Right hindlimb (tissue), 1 donor: ENCODE measurements at regions not wholly inside any gene's neighbourhood (a gene's known extent, or its start where the extent isn't known, plus 50 kb on each side); places are given as distances from the start of the nearest gene placed in this dataset.
"Not testable (repeated sequence)": the region's sequence is repeated elsewhere in the genome, so short reads cannot be mapped to it uniquely, and the experiment has no call there.

ENCODE experiments used
- DNase-seq: peaks from one replicate; pipeline ENCODE4 v3.0.0-alpha.2; 2018

DNA sequence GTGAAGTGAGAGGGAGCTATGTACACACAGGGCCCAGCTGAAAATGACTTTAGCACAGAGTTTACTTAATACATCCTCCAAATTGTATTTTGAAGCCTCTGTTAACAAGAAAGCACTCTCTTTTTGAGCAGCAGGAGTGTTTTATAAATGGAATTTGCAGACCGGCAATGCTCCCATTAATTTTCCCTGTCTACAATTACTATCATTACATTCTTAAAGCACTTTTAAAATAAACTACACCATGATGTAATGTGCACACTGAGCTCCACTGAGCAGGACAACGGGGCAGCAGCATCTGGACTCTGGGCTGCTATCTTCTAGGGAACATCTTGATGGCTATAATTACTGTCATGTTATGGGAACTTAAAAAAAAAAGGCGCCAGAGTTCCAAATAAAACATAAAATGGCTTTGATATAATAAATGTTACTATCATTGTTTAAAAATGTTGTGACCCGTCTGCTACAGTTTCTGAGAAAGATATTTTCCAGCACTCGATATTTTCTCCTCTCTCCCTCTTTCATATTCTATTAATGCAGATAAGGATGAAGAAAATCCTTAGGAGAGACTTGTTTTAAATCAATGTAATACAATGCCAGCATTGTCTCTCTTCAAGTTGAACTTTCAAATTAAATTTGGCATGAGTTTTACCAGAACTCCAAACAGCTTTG lies 150.9 kb downstream of the HLX start:
- DNase-seq = no peak

DNA sequence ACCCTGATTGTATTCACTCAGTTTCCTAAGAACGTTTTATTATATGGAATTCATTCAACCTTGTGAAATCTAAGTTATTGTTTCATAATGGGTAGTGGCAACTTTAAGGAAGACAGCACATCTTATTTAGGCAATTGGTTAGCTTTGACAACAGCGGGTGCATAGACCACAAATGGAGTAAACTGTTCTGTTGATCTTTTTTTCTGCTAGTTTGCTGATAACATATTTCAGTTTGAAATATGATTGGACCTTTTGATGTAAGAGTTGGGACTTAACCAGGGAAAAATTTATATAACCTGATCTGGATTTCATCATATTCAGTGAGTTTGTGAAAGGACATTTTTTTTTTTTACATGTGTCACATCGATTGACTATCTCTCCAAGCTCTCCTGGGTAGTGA lies 151.7 kb downstream of the HLX start:
- DNase-seq = no peak

DNA sequence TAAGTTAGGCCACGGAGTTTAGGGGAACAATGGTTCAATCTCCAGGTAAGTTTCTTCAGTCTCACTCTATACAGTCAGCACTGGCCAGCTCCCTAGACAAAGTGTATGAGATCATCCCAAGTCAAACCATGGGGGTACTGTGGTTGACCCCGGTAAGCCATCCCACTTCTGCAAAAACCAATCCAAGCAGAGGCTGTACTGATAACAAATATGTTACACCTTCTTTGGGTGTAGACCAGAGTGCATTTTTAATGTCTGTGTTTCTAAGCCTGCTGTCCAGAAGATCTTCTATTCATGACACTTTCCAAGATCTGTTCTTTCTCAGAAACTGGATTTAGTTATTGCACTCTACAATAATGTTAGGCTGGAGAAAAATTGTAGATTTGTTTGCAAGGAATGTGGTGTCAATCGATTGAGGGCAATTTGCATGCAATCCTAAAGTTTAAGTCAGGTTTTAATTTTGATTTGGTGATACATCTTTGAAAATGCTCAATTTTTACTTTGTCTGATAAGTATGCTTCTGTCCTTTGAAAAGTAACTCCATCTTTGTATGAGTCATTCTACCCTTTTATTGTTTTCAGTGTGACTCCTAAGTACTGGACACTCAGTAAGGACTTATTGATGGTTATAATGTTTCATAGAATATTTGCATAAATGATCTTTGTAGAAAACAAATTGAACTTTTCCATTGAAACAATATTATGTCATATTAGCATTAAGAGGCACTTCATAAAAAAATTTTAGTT lies 152.4 kb downstream of the HLX start:
- DNase-seq = no peak

DNA sequence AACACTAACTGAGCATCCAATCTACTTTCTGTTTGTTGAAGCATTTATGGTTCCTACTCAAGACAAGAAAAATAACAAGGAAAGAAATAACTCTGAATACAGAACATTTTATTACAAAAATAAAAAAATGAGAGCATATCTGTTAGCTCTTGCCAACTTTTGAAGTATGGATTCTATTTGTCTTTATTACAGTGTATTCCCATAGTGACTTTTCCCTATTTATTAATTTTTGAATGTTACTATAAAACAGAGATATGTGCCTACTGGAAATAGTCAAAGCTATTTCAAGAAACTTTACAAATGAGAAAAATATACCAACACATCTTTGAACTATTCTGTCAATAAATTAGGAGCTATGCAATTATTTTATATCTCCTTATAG lies 153.0 kb downstream of the HLX start:
- DNase-seq = no peak

DNA sequence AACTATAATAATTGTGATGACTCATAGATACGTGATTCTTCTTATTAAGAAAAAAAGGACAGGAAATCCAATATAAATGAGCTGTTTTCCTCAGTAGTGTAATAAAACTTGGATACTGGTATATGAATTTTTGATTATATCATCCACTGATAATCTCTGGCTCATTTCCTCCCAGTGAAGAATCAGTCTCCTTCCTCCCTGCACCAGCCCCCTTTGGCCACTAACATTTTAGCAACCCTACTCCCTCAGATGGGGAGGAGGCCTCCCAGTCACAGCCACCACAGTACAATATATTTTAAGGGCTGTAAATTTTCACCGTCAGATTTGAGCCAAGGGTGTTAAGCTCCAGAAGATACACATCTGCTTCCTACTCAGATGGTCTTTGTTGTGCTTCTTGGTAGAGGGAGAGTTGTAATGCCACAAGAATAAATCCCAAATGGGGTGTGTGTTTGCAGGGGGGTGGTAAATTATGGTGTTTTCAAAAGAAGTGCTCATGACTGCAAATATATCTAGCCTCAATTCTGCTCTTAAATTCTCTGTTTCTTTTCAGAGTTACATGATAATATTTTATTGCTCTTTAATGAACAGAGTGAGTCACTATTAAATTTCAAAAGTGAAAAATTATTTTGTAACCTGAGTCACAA lies 153.5 kb downstream of the HLX start:
- DNase-seq = peak; percentile 58

DNA sequence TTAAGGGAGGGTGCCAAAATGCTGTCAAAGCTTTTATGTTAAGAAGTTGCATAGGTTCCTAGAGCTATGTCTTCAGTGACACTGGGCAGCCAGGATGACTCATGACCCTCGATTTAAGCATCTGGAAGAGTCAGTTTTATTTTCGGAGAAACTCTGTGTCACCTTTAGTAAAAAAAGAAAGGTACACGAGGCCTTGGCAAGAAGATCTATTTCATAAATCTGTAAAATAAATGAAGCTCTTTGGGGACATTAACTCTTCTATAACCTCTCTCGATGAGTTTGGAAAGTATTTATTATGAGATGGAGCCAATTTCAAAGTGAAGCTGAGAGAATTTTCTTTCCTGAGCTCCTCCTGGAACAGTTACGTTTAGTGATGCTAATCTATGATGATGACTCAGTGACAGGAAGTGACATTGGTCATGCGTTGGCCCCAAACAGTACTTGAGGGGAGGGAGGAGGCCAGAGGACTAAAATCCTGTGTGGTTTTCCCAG lies 156.5 kb downstream of the HLX start:
- DNase-seq = peak; percentile 43

DNA sequence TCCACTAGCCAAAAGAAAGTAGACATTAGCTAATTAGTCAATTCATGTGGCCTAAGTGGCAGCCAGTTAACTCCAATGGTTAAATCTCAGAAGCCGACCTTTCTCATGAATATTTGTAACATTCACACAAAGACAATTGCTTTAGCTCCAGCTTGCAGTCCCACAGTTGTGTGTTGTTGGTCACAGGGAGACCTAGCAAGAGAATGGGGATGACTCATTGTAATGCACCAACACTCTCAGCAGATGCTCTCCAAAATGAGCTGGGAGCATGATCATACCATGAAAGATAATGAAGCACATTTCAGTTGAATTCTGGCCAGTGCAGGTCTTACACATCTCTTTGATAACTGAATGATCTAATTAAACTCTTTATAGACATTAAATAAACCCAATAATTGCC lies 160.4 kb downstream of the HLX start:
- DNase-seq = no peak

DNA sequence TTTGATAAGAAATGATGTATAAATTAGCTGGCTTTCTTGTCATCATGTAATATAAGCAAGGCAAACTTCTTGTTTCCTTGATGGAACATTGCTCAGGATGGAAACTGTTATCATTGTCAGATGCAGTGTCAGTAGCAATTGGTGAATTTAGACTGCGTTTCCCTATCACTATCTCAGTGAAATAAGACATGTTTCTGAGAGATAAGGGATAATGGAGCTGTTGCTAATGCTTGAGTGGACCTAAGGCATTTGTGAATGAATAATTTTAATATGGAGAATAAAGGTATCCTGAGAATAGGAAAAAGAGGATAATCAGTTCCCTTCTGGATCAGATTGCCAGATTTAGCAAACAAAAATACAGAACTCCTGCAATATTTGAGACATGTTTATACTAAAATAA lies 160.9 kb downstream of the HLX start:
- no peak for DNase-seq

DNA sequence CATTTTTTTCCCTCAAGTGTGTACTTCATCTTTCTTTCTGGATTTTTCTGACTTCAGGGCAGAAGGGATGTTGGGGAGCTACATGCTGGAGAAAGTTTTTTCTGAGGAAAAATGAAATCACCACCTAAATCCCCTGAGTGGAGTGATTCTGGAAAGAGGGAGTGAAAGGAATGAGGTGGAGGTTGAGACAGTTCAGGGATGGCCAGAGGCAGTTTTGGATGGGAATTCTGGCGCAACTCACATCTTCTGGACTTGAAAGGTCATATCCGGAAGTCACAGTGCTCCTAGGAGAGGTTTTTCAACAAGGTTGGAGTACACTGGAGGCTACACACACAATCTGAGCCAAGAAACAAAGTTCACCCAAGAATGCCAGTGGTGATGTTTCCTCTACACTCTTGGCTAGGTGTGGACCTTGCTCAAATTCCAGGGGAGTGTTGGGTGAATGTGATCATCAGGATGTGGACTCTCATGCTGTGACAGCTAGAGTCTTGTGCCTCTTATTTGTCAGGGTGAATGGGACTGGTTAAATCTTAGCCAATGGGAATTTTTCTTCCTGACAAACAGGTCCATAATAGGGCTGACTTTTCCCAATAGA lies 161.5 kb downstream of the HLX start:
- peak; percentile 61 for DNase-seq

DNA sequence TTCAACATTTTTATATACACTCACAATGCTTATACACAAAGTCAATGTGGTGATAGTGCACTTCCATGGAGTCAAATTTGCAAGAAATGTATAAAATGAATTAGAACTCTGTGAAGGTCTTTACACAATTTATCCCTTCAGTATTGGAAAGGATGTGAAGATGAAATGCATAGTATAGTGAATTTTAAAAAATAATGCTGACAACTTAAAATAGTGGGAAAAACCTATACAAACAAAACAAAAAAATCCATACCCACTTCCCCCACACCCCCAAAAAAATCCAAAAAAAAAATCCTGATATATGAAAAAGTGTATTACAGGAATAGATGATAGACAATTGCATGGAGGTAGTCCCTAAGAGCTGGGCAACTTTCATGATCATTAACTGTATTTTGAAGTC lies 165.3 kb downstream of the HLX start:
- DNase-seq = no peak

DNA sequence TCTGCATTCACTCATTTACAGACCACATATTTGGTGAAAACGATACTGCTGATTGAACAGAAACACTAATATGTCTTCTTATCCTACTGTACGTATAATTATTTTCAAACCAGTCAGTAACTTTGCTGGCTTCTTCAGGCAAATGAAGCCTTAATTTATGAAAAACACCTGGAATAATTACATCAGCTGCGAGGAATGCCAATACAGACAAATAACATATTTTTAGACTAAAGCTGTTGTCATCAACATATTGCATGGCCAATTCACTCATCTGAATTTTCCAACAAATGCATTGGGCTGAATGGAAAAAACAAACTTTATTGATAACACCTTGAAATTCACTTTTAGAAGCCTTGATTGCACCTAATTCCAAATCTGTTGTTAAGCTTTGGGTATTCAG lies 165.9 kb downstream of the HLX start:
- DNase-seq = no peak

DNA sequence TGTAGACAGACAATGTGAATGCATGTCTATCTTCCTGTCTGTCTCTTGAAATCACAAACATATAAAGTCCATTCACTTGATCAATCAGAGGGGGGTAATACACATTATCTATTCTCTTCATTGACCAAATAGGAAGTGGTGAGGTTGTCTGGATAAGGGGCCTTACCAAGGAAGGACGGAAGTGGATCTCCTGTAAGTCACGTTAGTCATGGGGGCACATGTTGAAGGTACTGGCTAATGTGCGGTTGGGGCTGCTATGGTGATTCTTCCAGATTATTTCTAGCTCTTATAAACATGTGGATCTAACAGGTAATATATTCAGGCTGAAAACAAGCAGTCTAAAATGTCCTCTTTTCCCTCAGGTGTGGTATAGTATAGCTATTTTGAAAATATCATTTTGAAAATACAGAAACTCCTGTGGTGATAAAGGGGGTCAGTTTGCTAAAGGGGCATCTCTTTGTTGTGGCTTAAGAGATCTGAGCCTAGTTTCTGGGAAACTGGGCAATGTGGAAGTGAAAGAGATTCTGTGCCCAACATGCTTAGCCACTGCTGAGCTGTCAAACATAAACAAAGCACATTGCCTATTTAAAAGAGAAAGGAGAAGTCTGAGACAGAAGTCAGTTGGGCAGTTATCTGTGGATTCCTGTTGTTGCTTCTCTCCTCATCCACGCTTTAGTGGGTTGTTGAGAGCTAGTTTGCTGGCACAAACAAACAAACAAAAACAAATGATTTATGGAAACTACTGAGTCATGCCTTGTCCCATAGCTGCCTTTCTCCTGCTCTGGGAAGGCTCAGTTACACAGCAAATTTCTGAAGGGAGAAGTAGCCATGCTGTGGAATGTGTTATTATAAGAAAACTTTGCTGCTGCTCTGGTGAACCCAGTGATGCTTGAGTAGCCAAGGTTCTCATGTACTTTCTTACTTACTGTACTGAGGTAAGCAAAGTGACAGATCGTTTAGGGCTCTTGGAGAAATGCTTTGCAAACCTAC lies 166.9 kb downstream of the HLX start:
- DNase-seq = no peak

DNA sequence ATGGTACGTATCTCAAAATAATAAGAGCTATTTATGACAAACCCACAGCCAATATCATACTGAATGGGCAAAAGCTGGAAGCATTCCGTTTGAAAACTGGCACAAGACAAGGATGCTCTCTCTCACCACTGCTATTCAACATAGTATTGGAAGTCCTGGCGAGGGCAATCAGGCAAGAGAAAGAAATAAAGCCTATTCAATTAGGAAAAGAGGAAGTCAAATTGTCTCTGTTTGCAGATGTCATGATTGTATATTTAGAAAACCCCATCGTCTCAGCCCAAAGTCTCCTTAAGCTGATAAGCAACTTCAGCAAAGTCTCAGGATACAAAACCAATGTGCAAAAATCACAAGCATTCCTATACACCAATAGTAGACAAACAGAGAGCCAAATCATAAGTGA lies 172.1 kb downstream of the HLX start:
- DNase-seq = not testable (repeated sequence)

DNA sequence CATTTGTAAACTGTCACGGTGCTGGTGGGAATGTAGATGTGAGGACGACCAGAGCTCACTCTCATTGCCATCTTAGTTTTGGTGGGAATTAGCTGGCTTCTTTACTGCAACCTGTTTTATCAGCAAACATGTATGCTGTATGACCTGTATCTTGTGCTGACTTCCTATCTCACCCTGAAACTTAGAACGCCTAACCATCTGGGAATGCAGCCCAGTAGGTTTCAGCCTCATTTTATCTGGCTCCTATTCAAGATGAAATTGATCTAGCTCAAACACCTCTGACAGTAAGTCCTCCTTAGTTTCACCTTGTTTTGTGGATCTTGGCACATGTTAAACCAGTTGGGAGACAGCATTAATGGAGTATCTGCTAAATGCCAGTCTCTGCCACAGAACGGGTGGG lies 174.6 kb downstream of the HLX start:
- DNase-seq = no peak

DNA sequence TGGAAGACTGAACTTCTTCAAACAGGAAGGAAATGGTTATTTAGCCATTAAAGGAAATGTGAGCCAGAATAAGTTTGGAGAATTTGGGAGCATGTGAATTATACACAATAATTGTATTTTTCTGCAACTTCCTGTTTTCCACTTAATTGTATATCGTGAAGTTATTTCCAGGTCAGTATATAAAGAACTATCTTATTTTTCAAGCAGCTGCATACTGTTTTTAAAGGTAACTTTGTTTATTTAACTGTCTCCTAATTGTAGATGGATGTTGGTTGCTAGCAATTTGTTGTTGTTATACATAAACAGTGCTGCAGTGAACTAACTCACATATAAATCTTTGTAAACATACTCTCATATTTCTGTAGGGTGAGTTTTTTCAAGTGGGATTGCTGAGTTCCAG lies 180.3 kb downstream of the HLX start:
- no peak for DNase-seq

DNA sequence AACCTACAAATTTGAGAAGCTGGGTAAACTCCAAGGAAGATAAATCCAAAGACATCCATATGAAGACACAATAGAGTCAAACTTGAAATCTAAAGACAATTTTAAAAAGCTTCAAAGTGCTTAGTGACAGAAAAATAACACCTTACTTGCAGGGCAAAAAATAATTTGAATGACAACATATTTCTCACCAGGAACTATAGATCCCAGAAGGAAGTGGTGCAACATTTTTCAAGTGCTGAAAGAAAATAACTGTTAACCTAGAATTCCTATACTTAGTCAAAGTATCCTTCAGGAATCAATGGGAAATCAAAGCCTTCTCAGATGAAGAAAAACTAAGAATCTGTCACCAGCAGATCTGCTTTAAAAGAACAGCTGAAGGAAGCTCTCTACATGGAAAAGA lies 184.4 kb downstream of the HLX start:
- no peak for DNase-seq

DNA sequence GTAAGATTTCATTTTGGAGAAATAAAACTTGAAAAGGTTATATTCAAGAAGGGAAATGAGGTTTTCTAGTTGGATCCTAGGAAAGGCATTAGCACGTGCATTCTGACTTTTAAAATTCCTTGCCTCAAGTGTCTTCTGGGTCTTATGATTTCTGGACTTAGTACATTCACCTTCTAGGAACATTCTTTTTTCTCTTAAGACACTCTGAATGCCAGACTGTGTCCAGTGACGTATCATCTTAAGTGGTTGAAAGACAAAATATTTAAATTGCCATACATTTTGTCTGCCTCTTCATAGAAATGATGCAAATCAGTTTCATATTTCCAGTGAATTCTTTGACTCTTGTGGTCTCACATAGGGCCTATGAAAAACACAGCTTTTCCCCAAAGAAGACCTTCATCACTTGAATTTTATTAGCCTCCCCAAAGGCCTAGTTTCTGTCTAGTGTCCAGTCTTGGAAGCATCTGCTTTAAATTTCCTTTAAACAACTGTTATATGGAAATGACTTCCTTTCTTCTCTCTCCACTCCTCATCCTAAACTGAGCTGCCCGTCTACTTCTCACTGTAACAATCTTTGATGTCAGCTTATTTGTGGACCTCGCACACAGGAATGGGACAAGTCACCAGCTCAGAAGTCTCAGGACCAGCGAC lies 187.2 kb downstream of the HLX start:
- DNase-seq = no peak

DNA sequence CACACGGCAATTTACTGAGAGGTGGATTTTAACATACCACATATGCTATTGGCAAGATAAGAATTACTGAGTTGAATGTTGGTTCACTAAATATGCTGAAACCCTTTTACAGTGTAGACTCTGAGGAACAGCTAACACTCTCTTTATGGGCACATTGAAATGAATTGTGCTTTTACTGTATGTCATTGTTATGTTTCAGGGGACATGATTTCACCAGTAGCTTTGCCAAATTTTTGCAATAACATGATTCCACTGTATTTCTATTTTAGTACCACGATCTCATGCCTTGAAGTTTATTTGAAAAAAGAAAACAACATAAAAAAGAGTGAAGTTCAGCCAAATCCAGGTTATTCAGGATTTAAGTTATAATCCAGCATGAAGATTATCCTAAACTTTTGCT lies 188.5 kb downstream of the HLX start:
- no peak for DNase-seq

DNA sequence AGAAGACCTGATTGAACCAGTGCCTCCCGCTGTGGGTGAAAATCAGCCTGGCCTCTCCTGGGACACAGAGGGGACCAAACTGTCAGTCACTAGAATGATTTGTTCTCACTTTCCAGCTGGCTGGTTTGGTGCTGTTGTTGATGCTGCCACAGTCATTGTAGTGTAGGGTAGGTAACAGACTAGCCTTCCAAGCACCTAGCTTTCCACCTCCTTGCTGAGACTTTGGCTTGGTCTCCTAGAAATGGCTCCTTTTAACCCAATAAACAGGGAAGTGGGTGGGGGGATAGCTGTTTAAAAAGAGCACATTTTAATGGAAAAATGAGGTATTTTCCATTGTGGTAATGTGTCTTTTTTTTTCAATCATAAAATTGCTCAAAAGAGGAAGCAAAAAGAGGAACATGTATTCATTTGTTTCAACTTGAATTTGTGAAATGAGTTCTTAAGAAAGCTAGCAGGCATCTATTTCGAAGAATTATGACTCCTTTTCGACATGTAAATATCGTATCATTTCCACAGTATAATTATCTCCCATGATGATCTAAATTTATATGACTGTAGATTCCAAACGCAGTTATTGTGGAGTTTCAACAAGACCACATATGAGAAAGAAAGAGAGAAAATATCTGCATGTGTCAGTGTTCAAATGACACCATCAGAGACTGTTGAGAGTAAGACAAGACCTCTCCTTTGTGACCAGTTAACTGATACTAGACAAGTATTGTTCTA lies 190.1 kb downstream of the HLX start:
- no peak for DNase-seq

DNA sequence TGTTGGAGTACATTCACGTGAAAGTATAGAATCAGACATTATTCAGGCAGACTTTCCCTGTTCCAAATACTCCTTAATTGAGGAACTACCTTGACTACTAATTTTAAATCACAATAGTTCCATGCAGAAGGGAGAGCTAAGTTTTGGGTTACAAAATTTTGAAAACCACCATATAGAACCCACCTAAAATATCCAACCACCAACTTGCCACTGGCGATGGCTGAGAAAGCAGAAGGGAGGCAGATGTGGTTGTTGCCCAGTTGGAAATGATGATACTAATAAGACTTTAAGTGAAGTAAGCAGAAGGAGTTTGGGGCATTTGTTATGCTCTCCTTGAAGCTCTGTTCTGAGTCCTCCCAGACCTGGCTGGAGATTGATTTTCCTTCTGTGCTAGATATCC lies 190.7 kb downstream of the HLX start:
- DNase-seq = no peak

DNA sequence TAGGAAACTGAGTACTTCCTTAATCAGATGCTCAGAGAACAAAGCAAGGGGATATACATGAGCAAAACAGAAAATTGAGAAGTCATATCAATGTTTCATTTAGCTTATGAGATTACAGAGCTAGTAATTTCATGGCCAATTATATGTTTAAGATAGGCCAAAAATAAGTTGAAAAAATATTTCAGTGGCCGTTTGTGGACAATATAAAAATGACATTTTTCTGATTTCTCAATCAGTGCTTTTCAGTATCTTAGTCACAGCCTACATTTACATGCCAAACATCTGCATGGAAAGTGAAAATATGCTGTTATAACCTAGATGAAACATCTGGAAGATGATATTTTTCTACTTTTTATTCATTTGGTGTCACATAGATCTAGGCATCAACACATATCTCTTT lies 192.5 kb downstream of the HLX start:
- no peak for DNase-seq
